Lower leg skin (tissue), 3 donors: ENCODE measurements at regions not wholly inside any gene's neighbourhood (a gene's known extent, or its start where the extent isn't known, plus 50 kb on each side); places are given as distances from the start of the nearest gene placed in this dataset.

ENCODE experiments used
- CTCF ChIP-seq, 3 donors: fragments of 450-650 bp; IDR thresholded peaks; one replicate each; pipeline ENCODE4 v1.5.1; 2016; ENCODE audit warnings: antibody characterized with exemption in 3 of 3, mild to moderate bottlenecking in 3 of 3, moderate library complexity in 2 of 3
- POLR2A ChIP-seq, 2 donors: fragments of 450-650 bp; IDR thresholded peaks; one replicate each; pipeline ENCODE4 v1.6.1; 2016 to 2017; ENCODE audit warnings: antibody characterized with exemption in 2 of 2, mild to moderate bottlenecking in 1 of 2, moderate library complexity in 1 of 2

DNA sequence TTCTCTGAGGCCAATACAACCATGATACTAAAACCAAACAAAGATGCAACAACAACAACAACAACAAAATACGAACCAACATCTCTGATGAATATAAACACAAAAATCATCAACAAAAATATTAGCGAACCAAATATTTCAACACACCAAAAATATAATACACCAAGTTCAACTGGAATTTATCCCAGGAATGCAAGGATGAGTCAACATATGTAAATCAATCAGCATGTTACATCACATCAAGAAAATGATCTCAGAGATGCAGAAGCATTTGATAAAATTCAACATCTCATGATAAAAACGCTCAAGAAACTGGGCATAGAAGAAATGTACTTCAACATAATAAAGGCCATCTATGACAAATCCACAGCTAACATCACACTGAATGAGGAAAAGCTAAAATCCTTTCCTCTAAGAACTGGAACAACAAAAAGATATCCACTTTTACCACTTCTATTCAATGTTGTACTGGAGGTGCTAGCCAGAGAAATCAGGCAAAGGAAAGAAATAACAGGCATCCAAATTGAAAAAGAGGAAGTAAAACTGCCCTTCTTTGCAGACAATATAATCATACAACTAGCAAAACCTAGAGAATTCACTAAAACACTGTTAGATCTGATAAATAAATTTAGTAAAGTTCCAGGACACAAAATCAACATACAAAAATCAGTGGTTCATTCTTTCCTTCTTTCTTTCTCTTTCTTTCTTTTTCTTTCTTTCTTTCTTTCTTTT, 2448.7 kb upstream of the PCDH20 start:
- no peak for TF ChIP-seq POLR2A (IDR thresholded peaks at IDR 0.05)
- TF ChIP-seq CTCF (IDR thresholded peaks at IDR 0.05) = no peak
